Keratinocyte (primary cell): ENCODE measurements at regions not wholly inside any gene's neighbourhood (a gene's known extent, or its start where the extent isn't known, plus 50 kb on each side); places are given as distances from the start of the nearest gene placed in this dataset.

ENCODE experiments used
- DNase-seq: peaks from one replicate; pipeline ENCODE4 v3.0.0-alpha.2; 2011; ENCODE audit warnings: low read depth, missing footprints, low spot score
- FAIRE-seq: peaks from 2 replicates; lab custom pipeline; 2011; peaks lifted over from hg19 to GRCh38; lab: Jason Lieb, UNC
- H2AFZ ChIP-seq: 2 replicates; pipeline ENCODE4 v1.6.0; 2012; ENCODE audit warnings: low read length, control low read depth, inconsistent platforms; ENCODE audit not compliant: control insufficient read depth
- H3K27ac ChIP-seq: 2 replicates; pipeline ENCODE4 v1.5.1; 2011; ENCODE audit warnings: low read length; ENCODE audit not compliant: control insufficient read depth, insufficient read depth
- H3K27me3 ChIP-seq: 3 replicates; pipeline ENCODE4 v1.6.0; 2011; ENCODE audit warnings: low read length; ENCODE audit not compliant: control insufficient read depth, insufficient read depth; ENCODE audit errors: extremely low read depth
- H3K36me3 ChIP-seq, 2 experiments: 2 replicates in 1 of 2; 3 replicates in 1 of 2; pipeline ENCODE4 v1.5.1; 2011; ENCODE audit warnings: low read length in 2 of 2, mild to moderate bottlenecking in 1 of 2; ENCODE audit not compliant: control insufficient read depth in 2 of 2, insufficient read depth in 2 of 2; ENCODE audit errors: extremely low read depth in 1 of 2
- H3K4me1 ChIP-seq: 3 replicates; pipeline ENCODE4 v1.5.1; 2011; ENCODE audit warnings: low read length; ENCODE audit not compliant: control insufficient read depth, insufficient read depth; ENCODE audit errors: extremely low read depth
- H3K4me2 ChIP-seq: 3 replicates; pipeline ENCODE4 v1.6.0; 2011; ENCODE audit warnings: low read depth, low read length; ENCODE audit not compliant: control insufficient read depth, insufficient read depth; ENCODE audit errors: extremely low read depth
- H3K4me3 ChIP-seq, 3 experiments: fragments of 200-600 bp in 1 of 3; sonication (generic) in 1 of 3; 2 replicates in 2 of 3; 3 replicates in 1 of 3; pipeline ENCODE4 v1.5.1; 2011 to 2016; ENCODE audit warnings: low read length in 3 of 3, mild to moderate bottlenecking in 3 of 3, control low read depth in 2 of 3, inconsistent platforms in 1 of 3, low read depth in 1 of 3, mixed read lengths in 1 of 3, mixed run types in 1 of 3, moderate library complexity in 1 of 3; ENCODE audit not compliant: control insufficient read depth in 2 of 3, insufficient read depth in 2 of 3; ENCODE audit errors: extremely low read depth in 1 of 3
- H3K79me2 ChIP-seq: 2 replicates; pipeline ENCODE4 v1.6.0; 2012; ENCODE audit warnings: low read length; ENCODE audit not compliant: control insufficient read depth, insufficient read depth
- H3K9ac ChIP-seq: 3 replicates; pipeline ENCODE4 v1.6.0; 2011; ENCODE audit warnings: low read length; ENCODE audit not compliant: control insufficient read depth, insufficient read depth; ENCODE audit errors: extremely low read depth
- H3K9me1 ChIP-seq: 3 replicates; pipeline ENCODE4 v1.6.0; 2011; ENCODE audit warnings: low read length; ENCODE audit not compliant: control insufficient read depth, insufficient read depth; ENCODE audit errors: extremely low read depth
- H3K9me3 ChIP-seq: 2 replicates; pipeline ENCODE4 v1.5.1; 2012; ENCODE audit warnings: low read depth, low read length; ENCODE audit not compliant: control insufficient read depth
- H4K20me1 ChIP-seq: 3 replicates; pipeline ENCODE4 v1.6.0; 2011; ENCODE audit warnings: low read length; ENCODE audit not compliant: control insufficient read depth, insufficient read depth; ENCODE audit errors: extremely low read depth
- CTCF ChIP-seq, 3 experiments: IDR thresholded peaks in 1 of 3; conservative IDR thresholded peaks in 1 of 3; optimal IDR thresholded peaks in 1 of 3; 2 replicates in 2 of 3; 3 replicates in 1 of 3; pipeline versions ENCODE3 to v1.5.1; 2011; ENCODE audit warnings: low read length in 3 of 3, mild to moderate bottlenecking in 3 of 3, moderate library complexity in 2 of 3, control low read depth in 1 of 3, inconsistent platforms in 1 of 3; ENCODE audit not compliant: insufficient read depth in 2 of 3; ENCODE audit errors: extremely low read depth in 1 of 3
- EZH2 ChIP-seq: IDR thresholded peaks from one replicate; pipeline ENCODE4 v1.6.1; 2012; ENCODE audit warnings: inconsistent platforms, mild to moderate bottlenecking, low read length, moderate library complexity
- dilution Hi-C: fragments of 300-500 bp; cut with MboI; formaldehyde crosslinking; loops from one replicate; pipeline ENCODE4 v1.7.0; 2020; ENCODE audit warnings: low sequenced_read_pairs; ENCODE audit not compliant: extremely low pct_ligation_motif_present

- Histone ChIP-seq H3K9me3 (no peaks in the 10 kb centered on the region), H3K4me1 (no peaks in the 10 kb centered on the region), H3K79me2 (no peaks in the 10 kb centered on the region), H4K20me1 (no peaks in the 10 kb centered on the region), H3K4me3 (no peak overlapping the region), H3K9me1 (no peaks in the 10 kb centered on the region), H3K36me3 (no peaks in the 10 kb centered on the region), H3K4me2 (no peak overlapping the region), H3K9ac (no peak overlapping the region), H3K27me3 (no peaks in the 10 kb centered on the region), H3K27ac (no peak overlapping the region), H2AFZ (no peak overlapping the region)
- TF ChIP-seq EZH2 (no peak), CTCF (optimal IDR thresholded peaks at IDR 0.05 in 1 of 3, IDR thresholded peaks at IDR 0.05 in 1 of 3, conservative IDR thresholded peaks at IDR 0.05 in 1 of 3; ENCODE audit: extremely low read depth in 1 of 3, insufficient read depth in 2 of 3, low read length in 3 of 3) (no peak)
- dilution Hi-C loops = no loop called here
- no peak for DNase-seq
- no peak for FAIRE-seq
These were observed 1354.0 kb downstream of the CDH8 start for GRCh38 chr16:60682219-60682618.

- Histone ChIP-seq H3K4me1 (no peaks in the 10 kb centered on the region), H2AFZ (no peak overlapping the region), H3K27me3 (no peaks in the 10 kb centered on the region), H3K9me3 (no peaks in the 10 kb centered on the region), H3K4me2 (no peak overlapping the region), H3K4me3 (no peak overlapping the region), H4K20me1 (no peaks in the 10 kb centered on the region), H3K36me3 (no peaks in the 10 kb centered on the region), H3K9ac (no peak overlapping the region), H3K9me1 (no peaks in the 10 kb centered on the region), H3K79me2 (no peaks in the 10 kb centered on the region), H3K27ac (no peak overlapping the region)
- DNase-seq = no peak
- dilution Hi-C loops = no loop called here
- FAIRE-seq = no peak
- TF ChIP-seq CTCF (optimal IDR thresholded peaks at IDR 0.05 in 1 of 3, IDR thresholded peaks at IDR 0.05 in 1 of 3, conservative IDR thresholded peaks at IDR 0.05 in 1 of 3; ENCODE audit: extremely low read depth in 1 of 3, insufficient read depth in 2 of 3, low read length in 3 of 3) (no peak), EZH2 (no peak)
These were observed 1355.2 kb downstream of the CDH8 start for GRCh38 chr16:60681043-60681442.
